Activated naive CD4-positive, alpha-beta T cell treated with anti-CD3 and anti-CD28 coated beads, Interleukin-2, amount 10 ng/mL, durations not matched to agents 7 days and 5 days (primary cell): ENCODE measurements at regions not wholly inside any gene's neighbourhood (a gene's known extent, or its start where the extent isn't known, plus 50 kb on each side); places are given as distances from the start of the nearest gene placed in this dataset.
"Not testable (repeated sequence)": the region's sequence is repeated elsewhere in the genome, so short reads cannot be mapped to it uniquely, and the experiment has no call there.

Source experiments
- CTCF ChIA-PET: fragments of 350-600 bp; sonication (Branson Sonifier 250); formaldehyde crosslinking; loops from one replicate; lab custom pipeline; 2021; ENCODE audit warnings: antibody characterized with exemption; lab: Charles Lee
- DNase-seq: peaks from one replicate; pipeline ENCODE4 v3.0.0-alpha.2; 2020
- H3K27ac Mint-ChIP-seq: one replicate; pipeline ENCODE4 v1.8.0; 2021; ENCODE audit warnings: mild to moderate bottlenecking, moderate library complexity, mixed read lengths
- H3K27me3 Mint-ChIP-seq: one replicate; pipeline ENCODE4 v1.8.0; 2021; ENCODE audit warnings: mild to moderate bottlenecking, mixed read lengths
- H3K36me3 Mint-ChIP-seq: one replicate; pipeline ENCODE4 v1.8.0; 2021; ENCODE audit warnings: mixed read lengths
- H3K4me1 Mint-ChIP-seq: one replicate; pipeline ENCODE4 v1.8.0; 2021; ENCODE audit warnings: mixed read lengths
- H3K4me3 Mint-ChIP-seq: one replicate; pipeline ENCODE4 v1.8.0; 2021; ENCODE audit warnings: mild to moderate bottlenecking, moderate library complexity, mixed read lengths
- H3K9me3 Mint-ChIP-seq: one replicate; pipeline ENCODE4 v1.8.0; 2021; ENCODE audit warnings: mixed read lengths

GRCh38 chr4:26209378-26209777 lies 111.4 kb upstream of the RBPJ start:
- H3K4me1 Mint-ChIP-seq = peaks cover 11% of the 10 kb centered on the region
- CTCF ChIA-PET = interaction anchor here (1.5 kb wide), 1 partner anchor 140 kb away, joined by 6 read pairs; no protein-coding TSS in a partner anchor

GRCh38 chr4:26212528-26212927 lies 108.3 kb upstream of the RBPJ start:
- Mint-ChIP-seq H3K27me3 (peaks cover 48% of the 10 kb centered on the region), H3K27ac (no peak overlapping the region), H3K4me3 (no peak overlapping the region), H3K9me3 (no peaks in the 10 kb centered on the region), H3K36me3 (peaks cover 2% of the 10 kb centered on the region), H3K4me1 (peaks cover 5% of the 10 kb centered on the region)
- CTCF ChIA-PET = interaction anchor here (1.2 kb wide), 1 partner anchor 12 kb away, joined by 4 read pairs; no protein-coding TSS in a partner anchor
- no peak for DNase-seq

More at GRCh38 chr4:26209378-26209777, 111.4 kb upstream of the RBPJ start:
- H3K36me3 Mint-ChIP-seq, DNase-seq, H3K4me3 Mint-ChIP-seq, H3K9me3 Mint-ChIP-seq, H3K27ac Mint-ChIP-seq: not testable (repeated sequence)
- peaks cover 35% of the 10 kb centered on the region for H3K27me3 Mint-ChIP-seq

- Mint-ChIP-seq H3K4me3 (no peak overlapping the region), H3K4me1 (peaks cover 5% of the 10 kb centered on the region), H3K27me3 (peaks cover 48% of the 10 kb centered on the region), H3K36me3 (peaks cover 2% of the 10 kb centered on the region), H3K9me3 (no peaks in the 10 kb centered on the region), H3K27ac (no peak overlapping the region)
- CTCF ChIA-PET = interaction anchor here (1.2 kb wide), 1 partner anchor 12 kb away, joined by 4 read pairs; no protein-coding TSS in a partner anchor
- no peak for DNase-seq
Measured at GRCh38 chr4:26213317-26213716, 107.5 kb upstream of the RBPJ start.

- no peaks in the 10 kb centered on the region for H3K9me3 Mint-ChIP-seq
- no peak for DNase-seq
- H3K27me3 Mint-ChIP-seq = peaks cover 43% of the 10 kb centered on the region
- CTCF ChIA-PET = no interaction called here
- H3K4me1 Mint-ChIP-seq = peaks cover 5% of the 10 kb centered on the region
- no peak overlapping the region for H3K4me3 Mint-ChIP-seq
- no peak overlapping the region for H3K27ac Mint-ChIP-seq
- peaks cover 2% of the 10 kb centered on the region for H3K36me3 Mint-ChIP-seq
Measured at GRCh38 chr4:26214994-26215393, 105.8 kb upstream of the RBPJ start.

GRCh38 chr4:26215725-26216124 lies 105.1 kb upstream of the RBPJ start:
- Mint-ChIP-seq H3K36me3 (peaks cover 2% of the 10 kb centered on the region), H3K4me1 (peaks cover 5% of the 10 kb centered on the region), H3K9me3 (no peaks in the 10 kb centered on the region), H3K4me3 (no peak overlapping the region), H3K27ac (no peak overlapping the region), H3K27me3 (peaks cover 36% of the 10 kb centered on the region)
- DNase-seq = no peak
- CTCF ChIA-PET = no interaction called here

- H3K36me3 Mint-ChIP-seq = peaks cover 2% of the 10 kb centered on the region
- H3K4me3 Mint-ChIP-seq = no peak overlapping the region
- H3K4me1 Mint-ChIP-seq = peaks cover 5% of the 10 kb centered on the region
- H3K9me3 Mint-ChIP-seq = no peaks in the 10 kb centered on the region
- no peak for DNase-seq
- no peak overlapping the region for H3K27ac Mint-ChIP-seq
- H3K27me3 Mint-ChIP-seq = peaks cover 31% of the 10 kb centered on the region
- CTCF ChIA-PET = no interaction called here
Measured at GRCh38 chr4:26217481-26217880, 103.3 kb upstream of the RBPJ start.

GRCh38 chr4:26217961-26218676 lies 102.7 kb upstream of the RBPJ start:
- Mint-ChIP-seq H3K4me1 (peaks cover 5% of the 10 kb centered on the region), H3K4me3 (no peak overlapping the region), H3K27me3 (peaks cover 25% of the 10 kb centered on the region), H3K9me3 (no peaks in the 10 kb centered on the region), H3K27ac (no peak overlapping the region), H3K36me3 (peaks cover 2% of the 10 kb centered on the region)
- CTCF ChIA-PET = interaction anchor here (0.6 kb wide), 1 partner anchor 1342 kb away, joined by 3 read pairs; no protein-coding TSS in a partner anchor
- no peak for DNase-seq

GRCh38 chr4:26218677-26219605 lies 101.9 kb upstream of the RBPJ start:
- H3K27ac Mint-ChIP-seq = no peak overlapping the region
- no peaks in the 10 kb centered on the region for H3K36me3 Mint-ChIP-seq
- peaks cover 1% of the 10 kb centered on the region for H3K4me1 Mint-ChIP-seq
- H3K9me3 Mint-ChIP-seq = no peaks in the 10 kb centered on the region
- CTCF ChIA-PET = interaction anchor here (0.6 kb wide), 1 partner anchor 1341 kb away, joined by 3 read pairs; no protein-coding TSS in a partner anchor
- H3K4me3 Mint-ChIP-seq = no peak overlapping the region
- peaks cover 17% of the 10 kb centered on the region for H3K27me3 Mint-ChIP-seq
- DNase-seq = no peak

GRCh38 chr4:26220696-26221095 lies 100.1 kb upstream of the RBPJ start:
- CTCF ChIA-PET = no interaction called here
- Mint-ChIP-seq H3K4me3 (no peak overlapping the region), H3K4me1 (no peaks in the 10 kb centered on the region), H3K9me3 (no peaks in the 10 kb centered on the region), H3K27ac (no peak overlapping the region), H3K27me3 (peaks cover 3% of the 10 kb centered on the region), H3K36me3 (no peaks in the 10 kb centered on the region)
- DNase-seq = no peak

GRCh38 chr4:26223155-26223554 lies 97.7 kb upstream of the RBPJ start:
- Mint-ChIP-seq H3K9me3 (no peaks in the 10 kb centered on the region), H3K4me3 (no peak overlapping the region), H3K27me3 (no peaks in the 10 kb centered on the region), H3K36me3 (no peaks in the 10 kb centered on the region), H3K4me1 (no peaks in the 10 kb centered on the region), H3K27ac (peak overlapping the region; percentile 7)
- CTCF ChIA-PET = no interaction called here
- DNase-seq = no peak

GRCh38 chr4:26226629-26227376 lies 94.0 kb upstream of the RBPJ start:
- no peaks in the 10 kb centered on the region for H3K36me3 Mint-ChIP-seq
- CTCF ChIA-PET = no interaction called here
- H3K9me3 Mint-ChIP-seq = no peaks in the 10 kb centered on the region

GRCh38 chr4:26227601-26228229 lies 93.1 kb upstream of the RBPJ start:
- Mint-ChIP-seq H3K4me1 (no peaks in the 10 kb centered on the region), H3K36me3 (no peaks in the 10 kb centered on the region), H3K9me3 (no peaks in the 10 kb centered on the region), H3K27ac (no peak overlapping the region), H3K4me3 (no peak overlapping the region), H3K27me3 (no peaks in the 10 kb centered on the region)
- no peak for DNase-seq
- CTCF ChIA-PET = no interaction called here

More at GRCh38 chr4:26226629-26227376, 94.0 kb upstream of the RBPJ start:
- DNase-seq = no peak
- H3K27me3 Mint-ChIP-seq = no peaks in the 10 kb centered on the region
- no peak overlapping the region for H3K27ac Mint-ChIP-seq
- H3K4me3 Mint-ChIP-seq = no peak overlapping the region
- H3K4me1 Mint-ChIP-seq = no peaks in the 10 kb centered on the region

- no peak for DNase-seq
- H3K4me1 Mint-ChIP-seq = peaks cover 8% of the 10 kb centered on the region
- no peak overlapping the region for H3K4me3 Mint-ChIP-seq
- H3K27me3 Mint-ChIP-seq = no peaks in the 10 kb centered on the region
- no peaks in the 10 kb centered on the region for H3K36me3 Mint-ChIP-seq
- no peaks in the 10 kb centered on the region for H3K9me3 Mint-ChIP-seq
- H3K27ac Mint-ChIP-seq = no peak overlapping the region
- CTCF ChIA-PET = no interaction called here
Measured at GRCh38 chr4:26228883-26229282, 91.9 kb upstream of the RBPJ start.
